KBM-7 (cell line): ENCODE measurements at regions not wholly inside any gene's neighbourhood (a gene's known extent, or its start where the extent isn't known, plus 50 kb on each side); places are given as distances from the start of the nearest gene placed in this dataset.
A peak's percentile ranks its signal among the peaks of the same experiment; 100 is the strongest.
"Not testable (repeated sequence)": the region's sequence is repeated elsewhere in the genome, so short reads cannot be mapped to it uniquely, and the experiment has no call there.

Experiments used
- DNase-seq: peaks from one replicate; pipeline ENCODE4 v3.0.0-alpha.2; 2015
- in situ Hi-C: fragments of 300-500 bp; cut with MboI; formaldehyde crosslinking; loops from 2 replicates; pipeline ENCODE4 v1.14.3; 2020; ENCODE audit warnings: low sequenced_read_pairs, low pct_unique_long_range_greater_than_20kb, mixed read lengths

DNA sequence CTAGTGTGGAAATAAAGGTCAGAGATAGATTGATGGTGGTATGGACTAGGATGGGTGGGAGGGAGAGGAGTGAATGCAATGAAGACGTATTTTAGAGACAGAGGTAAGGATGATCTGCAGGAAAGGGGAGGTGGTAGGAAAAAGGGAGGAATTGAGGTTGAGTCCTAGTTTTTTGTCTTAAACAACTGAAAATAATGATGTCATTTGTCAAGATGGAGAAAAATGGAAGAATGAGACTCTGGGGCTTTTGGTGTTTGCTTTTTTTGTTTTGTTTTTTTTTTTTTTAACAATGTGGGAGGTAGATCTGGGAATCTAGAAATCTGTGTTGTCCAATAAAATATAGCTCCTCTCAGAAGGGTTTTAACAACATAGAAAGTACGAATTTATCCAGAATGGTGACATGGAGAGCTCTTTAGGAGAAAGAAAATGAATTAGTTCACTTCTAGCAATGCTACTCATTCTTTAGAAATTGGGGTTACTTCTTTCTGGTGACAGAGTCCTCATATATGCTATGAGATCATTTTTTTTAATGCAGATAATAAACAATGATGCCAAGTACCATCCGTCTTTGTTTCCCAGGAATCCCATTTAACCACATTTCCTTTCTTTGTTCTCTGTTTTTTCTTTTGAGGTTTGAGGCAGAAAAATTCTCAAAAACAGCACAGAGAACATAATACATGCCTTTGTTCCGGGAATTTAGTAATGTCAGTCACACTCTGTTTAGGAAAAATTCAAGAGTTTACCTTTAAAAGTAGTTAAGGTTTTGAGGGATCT lies 225.3 kb upstream of the COX10 start:
- DNase-seq, result no peak
- in situ Hi-C loops, result no loop called here

DNA sequence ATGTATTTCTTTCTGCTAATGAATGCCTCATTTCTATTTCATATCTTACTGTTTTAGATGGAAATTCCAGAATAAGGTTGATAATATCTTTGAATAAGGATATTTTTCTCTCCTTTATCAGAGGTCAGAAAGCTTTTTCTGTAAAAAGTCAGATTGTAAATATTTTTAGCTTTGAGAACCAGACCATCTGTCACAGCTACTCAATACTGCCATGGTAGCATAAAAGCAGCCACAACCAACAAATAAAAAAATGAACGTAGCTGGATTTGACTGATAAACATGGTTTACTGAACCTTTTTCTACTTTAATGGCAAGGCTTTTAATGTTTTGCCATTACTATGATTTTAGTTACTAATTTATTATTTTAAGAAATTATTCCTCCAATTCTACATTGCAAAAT lies 217.4 kb upstream of the COX10 start:
- in situ Hi-C loops, result no loop called here
- no peak for DNase-seq

DNA sequence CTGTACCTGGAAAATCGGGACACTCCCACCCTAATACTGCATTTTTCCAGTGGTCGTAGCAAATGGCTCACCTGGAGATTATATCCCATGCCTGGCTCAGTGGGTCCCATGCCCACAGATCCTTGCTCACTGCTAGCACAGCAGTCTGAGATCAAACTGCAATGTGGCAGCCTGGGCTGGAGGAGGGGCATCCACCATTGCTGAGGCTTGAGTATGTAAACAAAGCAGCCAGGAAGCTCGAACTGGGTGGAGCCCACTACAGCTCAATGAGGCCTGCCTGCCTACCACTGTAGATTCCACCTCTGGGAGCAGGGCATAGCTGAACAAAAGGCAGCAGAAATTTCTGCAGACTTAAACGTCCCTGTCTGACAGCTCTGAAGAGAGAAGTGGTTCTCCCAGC lies 213.6 kb upstream of the COX10 start:
- DNase-seq, in situ Hi-C loops: not testable (repeated sequence)

DNA sequence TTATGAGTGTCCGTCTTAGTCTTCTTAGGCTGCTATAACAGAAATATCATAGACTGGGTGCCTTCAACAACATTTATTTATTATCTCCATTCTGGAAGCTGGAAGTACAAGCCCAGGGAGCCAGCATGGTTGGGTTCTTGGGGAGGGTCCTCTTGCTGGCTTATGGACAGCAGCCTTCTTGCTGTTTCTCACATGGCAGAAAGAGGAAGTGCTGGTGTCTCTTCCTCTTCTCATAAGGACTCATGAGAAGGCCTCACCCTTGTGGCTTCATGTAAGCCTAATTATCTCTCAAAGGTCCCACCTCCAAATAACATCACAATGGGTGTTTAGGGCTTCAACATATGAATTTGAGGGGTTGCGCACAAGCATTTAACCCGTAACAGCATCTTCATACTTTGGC lies 207.0 kb upstream of the COX10 start:
- peak; percentile 63 for DNase-seq
- in situ Hi-C loops, result no loop called here

DNA sequence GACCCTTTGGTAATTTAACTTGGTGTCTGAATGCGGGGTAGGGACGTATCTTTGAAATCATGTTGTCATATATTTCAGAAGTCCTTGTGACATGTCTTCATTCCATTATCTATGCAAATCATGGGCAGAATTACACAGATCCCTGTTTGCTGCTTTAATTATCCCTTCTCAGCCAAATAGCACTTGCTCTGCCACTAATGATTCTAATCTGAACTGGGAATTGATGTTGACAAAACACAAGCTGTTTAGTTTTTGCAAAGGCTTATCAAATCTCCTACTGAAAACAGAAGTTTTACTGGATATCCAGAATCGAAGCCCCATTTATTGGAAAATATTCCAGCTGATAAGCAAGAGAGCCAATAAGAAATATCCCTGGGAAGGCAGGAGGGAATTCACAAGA lies 205.9 kb upstream of the COX10 start:
- no peak for DNase-seq
- in situ Hi-C loops, result no loop called here

DNA sequence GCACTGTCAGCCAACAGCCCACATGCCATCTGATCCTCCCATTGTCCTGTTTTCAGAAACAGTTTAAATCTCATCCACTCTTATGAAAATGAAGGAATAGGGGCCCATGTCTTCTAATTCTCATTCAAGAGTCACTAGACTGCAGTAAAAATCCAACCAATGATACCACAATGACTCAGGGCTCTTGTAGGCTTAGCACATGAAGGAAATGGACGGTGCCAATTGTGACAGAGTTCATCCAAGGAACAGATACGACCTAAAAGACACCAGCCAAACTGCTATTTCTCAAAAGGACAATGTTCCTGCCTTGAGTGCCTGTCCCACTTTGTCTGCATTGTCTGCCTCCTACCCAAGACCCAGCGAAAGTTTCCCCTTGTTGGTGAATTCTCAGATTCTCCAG lies 204.8 kb upstream of the COX10 start:
- in situ Hi-C loops, result no loop called here

DNA sequence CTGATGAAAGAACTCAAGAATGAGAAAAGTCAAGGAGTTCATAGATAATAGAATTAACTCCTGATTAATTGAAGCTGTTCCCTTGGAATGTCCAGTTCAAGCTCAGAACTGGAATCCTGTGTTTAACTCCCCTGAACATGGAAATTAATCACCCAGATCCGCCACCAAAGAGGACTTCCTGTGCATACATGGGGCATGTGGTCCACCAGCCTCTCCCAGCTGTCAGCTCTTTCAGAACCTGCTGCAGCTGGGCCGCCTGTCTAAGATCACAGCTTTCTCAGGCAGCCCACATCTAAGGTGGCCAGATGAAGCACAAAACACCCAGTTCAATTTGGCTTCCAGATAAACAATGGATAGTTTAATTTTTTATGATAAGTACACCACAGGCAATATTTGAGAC lies 203.7 kb upstream of the COX10 start:
- in situ Hi-C loops, result no loop called here
- DNase-seq, result no peak

More for the DNA sequence above, 204.8 kb upstream of the COX10 start:
- DNase-seq, result no peak

DNA sequence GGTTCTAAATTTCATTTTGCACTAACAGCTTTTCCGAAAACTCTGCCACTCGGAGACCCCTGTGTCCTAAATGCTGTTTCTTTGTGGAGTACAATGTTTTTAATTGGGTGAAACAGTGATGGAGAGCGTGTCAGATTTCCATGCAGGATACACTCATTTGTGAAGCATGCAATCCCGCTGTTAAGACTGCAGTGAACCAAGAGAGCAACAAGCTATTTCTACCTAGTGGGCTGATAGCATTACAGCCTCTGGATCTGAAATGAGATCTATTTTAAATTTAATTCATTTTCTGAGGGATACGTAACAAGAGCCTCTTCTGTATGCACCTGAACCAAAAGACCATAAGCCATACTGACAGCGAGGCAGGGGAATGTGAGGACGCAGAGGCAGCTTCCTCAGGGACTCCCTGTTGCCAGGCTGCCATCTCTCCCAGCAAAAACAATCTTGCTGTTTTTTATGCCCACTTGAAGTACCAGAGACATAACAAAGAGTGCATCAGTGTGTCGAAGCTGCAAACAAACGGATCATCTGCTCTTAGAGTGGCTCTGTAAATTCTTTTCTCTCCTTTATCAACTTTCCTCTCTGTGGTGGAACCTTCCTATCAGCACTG lies 199.9 kb upstream of the COX10 start:
- in situ Hi-C loops, result no loop called here
- no peak for DNase-seq

DNA sequence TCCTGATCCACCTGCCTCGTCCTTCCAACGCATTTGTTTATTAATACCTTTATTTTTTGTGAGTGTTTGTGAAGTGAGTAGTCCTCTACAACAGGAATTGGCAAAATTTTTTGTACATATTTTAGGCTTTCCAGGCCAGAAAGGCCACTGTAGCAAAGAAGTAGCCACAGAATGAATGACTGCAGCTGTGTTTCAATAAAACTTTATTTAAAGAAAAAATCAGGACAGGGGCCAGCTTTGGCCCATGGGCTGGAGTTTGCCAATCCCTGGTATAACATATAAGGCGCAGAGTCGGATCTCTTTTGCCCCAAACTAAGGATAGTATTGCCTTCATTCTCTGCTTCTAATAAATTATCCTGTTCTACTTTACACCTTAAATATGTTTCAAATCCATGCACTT lies 198.0 kb upstream of the COX10 start:
- no peak for DNase-seq
- in situ Hi-C loops, result no loop called here

DNA sequence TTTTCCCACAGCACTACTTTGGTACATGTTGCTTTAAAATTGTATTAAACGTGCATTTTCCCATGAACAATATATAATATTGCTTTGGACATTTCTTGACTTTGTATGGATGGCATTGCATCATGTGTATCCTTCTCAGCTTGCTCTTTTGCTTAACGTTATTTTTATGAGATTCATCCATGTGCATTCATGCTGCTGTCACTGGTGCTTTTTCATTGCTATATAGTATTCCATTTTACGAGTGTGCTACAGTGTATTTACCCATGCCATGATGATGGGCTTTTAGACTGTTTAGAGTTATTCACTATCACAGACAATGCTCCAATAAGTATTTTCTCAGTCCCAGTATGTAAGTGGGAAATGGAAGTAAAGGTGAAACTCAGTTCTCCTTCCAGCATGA lies 195.2 kb upstream of the COX10 start:
- in situ Hi-C loops, result no loop called here
- no peak for DNase-seq

DNA sequence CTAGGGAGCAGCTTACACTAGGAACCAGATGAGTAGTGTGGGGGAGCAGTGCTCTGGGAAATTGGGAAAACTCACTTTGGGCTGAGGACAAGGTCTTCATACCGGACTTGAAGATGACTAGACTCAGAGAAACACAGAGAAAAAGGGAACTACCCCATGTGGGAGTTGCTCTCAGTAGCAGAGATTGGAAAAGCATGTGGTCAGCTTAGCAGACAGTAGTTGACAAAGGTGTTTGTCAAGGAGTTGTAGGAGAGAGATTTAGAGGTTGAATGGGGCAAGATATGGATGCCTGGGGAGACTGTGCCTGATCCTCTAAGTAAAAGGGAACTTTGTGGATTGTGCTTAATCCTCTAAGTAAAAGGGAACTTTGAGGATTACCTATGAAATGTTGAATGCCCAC lies 194.5 kb upstream of the COX10 start:
- DNase-seq, result peak; percentile 57
- in situ Hi-C loops, result no loop called here

DNA sequence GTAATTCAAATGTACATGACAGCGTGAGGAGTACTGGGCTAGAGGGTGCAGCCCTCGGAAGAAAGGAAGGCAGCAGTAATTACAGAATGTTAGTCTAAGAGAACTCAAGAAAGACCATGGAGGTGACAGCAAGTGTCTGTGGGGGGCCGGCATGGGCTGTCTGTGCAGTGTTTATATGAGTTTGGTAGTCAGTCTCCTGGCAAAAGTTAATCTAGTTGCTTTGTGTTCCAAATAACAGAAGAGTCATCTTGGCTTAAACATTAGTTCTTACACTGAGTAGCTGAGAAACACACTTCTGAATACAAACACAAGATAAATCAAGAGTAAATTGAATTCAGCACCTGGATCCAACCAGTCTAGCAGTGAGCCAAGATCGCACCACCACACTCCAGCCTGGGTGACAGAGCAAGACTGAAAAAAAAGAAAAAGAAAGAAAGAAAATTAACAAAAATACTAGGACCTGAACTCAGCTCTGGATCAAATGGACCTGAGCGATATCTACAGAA lies 189.3 kb upstream of the COX10 start:
- in situ Hi-C loops, result no loop called here
- DNase-seq, result no peak

DNA sequence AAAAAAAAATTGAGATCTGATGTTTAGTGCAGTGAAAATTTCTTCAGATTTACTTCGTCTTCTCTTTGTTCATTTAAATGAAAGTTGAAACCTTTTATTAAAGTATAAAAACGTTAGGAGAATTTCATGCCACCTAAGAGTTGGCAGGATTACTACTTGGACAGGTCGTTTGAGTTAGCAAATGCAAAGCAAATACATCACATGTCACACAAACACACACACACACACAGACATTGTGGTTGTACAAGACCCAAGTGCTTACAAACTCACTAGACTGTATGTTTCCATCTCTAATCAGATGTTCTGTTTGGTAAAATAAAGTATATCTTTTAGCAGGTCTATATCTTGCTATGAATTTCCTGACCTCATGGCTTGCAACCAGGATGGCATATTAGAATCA lies 185.6 kb upstream of the COX10 start:
- in situ Hi-C loops, result no loop called here
- DNase-seq, result no peak

DNA sequence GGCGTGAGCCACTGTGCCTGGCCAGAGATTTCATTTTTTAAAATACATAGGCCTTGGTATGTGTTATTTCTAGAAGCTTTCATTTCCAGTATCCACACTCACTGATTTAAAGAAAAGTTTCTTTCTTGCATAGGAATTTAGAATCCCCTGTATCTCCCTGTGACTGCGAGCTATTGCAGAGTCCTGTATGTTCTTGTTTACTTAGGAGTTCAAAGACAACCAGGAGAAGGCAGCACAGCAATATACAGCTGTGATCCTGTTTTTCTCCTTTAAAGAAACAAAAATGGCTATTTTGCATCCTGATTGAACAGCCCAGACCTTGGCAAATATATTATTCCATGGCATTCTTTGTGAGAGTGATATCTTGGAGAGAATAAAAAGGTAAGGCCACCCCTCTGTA lies 185.0 kb upstream of the COX10 start:
- in situ Hi-C loops, result no loop called here
- DNase-seq, result no peak

DNA sequence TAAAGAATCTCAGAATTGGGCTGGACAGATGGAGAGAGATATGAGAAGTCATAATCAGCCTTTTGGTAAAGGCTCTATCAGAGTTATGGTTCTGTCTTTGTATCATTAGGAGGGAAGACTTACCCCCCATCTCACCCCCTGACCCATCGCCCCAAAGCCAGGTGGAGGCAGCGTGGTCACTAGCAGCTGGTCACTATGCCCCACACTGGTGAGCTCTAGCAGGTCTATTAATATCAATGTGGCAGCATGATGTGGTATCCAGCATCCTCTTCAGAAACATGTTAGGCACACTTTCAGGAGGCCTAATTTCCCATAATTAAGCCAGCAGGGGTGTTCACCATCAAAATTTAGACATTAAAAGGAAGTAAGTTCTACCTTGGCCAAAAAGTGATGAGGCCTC lies 183.8 kb upstream of the COX10 start:
- DNase-seq, result no peak
- in situ Hi-C loops, result no loop called here

DNA sequence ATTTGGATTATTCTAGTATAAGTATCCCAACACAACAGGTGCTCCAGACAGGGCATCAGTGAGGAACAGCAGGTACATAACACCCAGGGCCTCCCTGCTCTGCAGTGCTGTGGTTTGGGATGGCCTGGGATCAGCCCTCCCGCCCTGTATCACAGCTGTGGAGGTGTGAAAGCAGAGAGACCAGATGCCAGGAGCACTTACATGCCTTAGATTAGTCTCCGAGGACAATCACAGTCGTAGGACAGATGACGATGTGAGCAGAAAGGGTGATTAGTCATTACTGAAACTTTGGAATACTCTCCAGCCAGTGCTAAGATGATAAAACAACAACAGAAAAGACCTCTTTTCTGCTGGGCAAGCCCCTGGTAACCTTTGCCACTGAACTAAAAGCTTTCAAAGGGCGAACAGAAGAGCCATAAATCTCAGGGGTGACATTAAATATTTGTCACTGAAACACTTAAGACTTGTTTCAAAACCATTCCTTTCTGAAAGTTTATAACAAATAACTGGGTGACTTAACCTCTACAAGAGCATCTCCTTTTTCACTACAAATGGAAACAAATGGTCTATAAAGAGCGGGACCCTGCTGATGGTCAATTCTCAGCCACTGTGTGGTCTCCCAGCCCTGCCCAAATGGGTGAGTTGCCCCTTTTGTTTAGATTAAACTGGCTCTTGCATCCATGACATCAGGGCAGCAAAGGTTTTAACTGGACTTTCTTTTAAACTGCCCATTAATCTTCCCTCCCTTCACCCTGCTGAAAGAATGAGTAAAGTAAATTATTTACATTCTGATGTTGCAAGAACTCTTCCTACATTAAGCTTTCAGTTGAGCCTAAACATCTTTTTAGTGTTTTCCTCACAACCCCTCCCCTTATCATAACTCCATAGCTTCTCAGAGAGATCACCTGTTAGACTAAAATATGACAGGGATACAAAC lies 183.1 kb upstream of the COX10 start:
- DNase-seq, result no peak
- in situ Hi-C loops, result no loop called here

DNA sequence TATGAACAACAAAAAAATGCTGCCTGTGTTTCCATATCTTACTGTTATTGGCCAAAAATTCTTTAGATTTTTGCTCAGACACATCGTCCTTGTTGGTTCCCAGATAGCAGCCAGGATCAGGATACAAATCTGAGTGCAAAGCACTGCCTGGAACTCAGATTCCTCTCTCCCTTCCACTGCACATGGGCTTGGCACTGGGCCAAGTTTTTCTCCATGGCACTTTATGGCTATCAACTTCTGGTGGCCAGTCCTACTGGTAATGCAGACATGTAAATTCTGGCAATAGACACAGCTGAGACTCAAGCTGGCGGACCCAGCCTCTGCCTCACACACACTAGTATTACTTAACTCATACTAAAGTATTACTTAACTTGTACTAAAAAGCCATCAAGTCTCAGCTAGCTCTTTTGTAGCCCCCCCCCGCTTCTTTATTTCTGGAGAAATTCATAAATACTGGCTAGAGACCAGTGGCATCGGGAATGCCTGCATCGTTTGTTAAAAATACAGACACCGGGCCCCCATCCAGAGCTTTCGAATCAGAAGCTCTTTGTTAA lies 181.2 kb upstream of the COX10 start:
- no peak for DNase-seq

DNA sequence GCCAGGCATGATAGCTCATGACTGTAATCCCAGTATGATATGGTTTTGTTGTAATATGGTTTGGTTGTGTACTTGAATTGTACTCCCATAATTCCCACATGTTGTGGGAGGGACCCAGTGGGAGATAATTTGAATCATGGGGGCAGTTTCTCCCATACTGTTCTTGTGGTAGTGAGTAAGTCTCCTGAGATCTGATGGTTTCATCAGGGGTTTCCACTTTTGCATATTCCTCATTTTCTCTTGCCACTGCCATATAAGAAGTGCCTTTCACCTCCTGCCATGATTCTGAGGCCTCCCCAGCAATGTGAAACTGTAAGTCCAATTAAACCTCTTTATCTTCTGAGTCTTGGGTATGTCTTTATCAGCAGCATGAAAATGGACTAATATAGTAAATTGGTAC lies 160.3 kb upstream of the COX10 start:
- in situ Hi-C loops, result not testable (repeated sequence)

More for the DNA sequence above, 181.2 kb upstream of the COX10 start:
- in situ Hi-C loops, result no loop called here

DNA sequence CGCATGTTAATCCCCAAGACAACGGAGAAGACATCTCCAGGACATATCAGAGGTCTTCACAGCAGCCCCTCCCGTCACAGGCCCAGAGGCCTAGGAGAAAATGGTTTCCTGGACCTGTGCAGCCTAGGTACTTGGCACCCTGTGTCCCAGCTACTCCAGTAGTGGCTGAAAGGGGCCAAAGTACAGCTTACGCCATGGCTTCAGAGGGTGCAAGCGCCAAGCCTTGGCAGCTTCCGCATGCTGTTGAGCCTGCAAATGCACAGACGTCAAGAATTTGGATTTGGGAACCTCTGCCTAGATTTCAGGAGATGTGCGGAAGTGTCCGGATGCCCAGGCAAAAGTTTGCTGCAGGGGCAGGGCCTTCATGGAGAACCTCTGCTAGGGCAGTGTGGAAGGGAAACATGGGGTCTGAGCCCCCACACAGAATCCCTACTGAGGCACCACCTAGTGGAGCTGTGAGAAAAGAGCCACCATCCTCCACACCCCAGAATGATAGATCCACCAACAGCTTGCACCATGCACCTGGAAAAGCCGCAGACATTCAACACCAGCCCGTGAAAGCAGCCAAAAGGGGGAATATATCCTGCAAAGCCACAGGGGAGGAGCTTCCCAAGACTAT lies 159.3 kb upstream of the COX10 start:
- in situ Hi-C loops, result no loop called here
- no peak for DNase-seq

More for the DNA sequence above, 160.3 kb upstream of the COX10 start:
- not testable (repeated sequence) for DNase-seq
